Keratinocyte (primary cell): ENCODE measurements at regions not wholly inside any gene's neighbourhood (a gene's known extent, or its start where the extent isn't known, plus 50 kb on each side); places are given as distances from the start of the nearest gene placed in this dataset.
"Not testable (repeated sequence)": the region's sequence is repeated elsewhere in the genome, so short reads cannot be mapped to it uniquely, and the experiment has no call there.

Experiments
- DNase-seq: peaks from one replicate; pipeline ENCODE4 v3.0.0-alpha.2; 2011; ENCODE audit warnings: low read depth, missing footprints, low spot score
- FAIRE-seq: peaks from 2 replicates; lab custom pipeline; 2011; peaks lifted over from hg19 to GRCh38; lab: Jason Lieb, UNC
- H2AFZ ChIP-seq: 2 replicates; pipeline ENCODE4 v1.6.0; 2012; ENCODE audit warnings: low read length, control low read depth, inconsistent platforms; ENCODE audit not compliant: control insufficient read depth
- H3K27ac ChIP-seq: 2 replicates; pipeline ENCODE4 v1.5.1; 2011; ENCODE audit warnings: low read length; ENCODE audit not compliant: control insufficient read depth, insufficient read depth
- H3K27me3 ChIP-seq: 3 replicates; pipeline ENCODE4 v1.6.0; 2011; ENCODE audit warnings: low read length; ENCODE audit not compliant: control insufficient read depth, insufficient read depth; ENCODE audit errors: extremely low read depth
- H3K36me3 ChIP-seq, 2 experiments: 2 replicates in 1 of 2; 3 replicates in 1 of 2; pipeline ENCODE4 v1.5.1; 2011; ENCODE audit warnings: low read length in 2 of 2, mild to moderate bottlenecking in 1 of 2; ENCODE audit not compliant: control insufficient read depth in 2 of 2, insufficient read depth in 2 of 2; ENCODE audit errors: extremely low read depth in 1 of 2
- H3K4me1 ChIP-seq: 3 replicates; pipeline ENCODE4 v1.5.1; 2011; ENCODE audit warnings: low read length; ENCODE audit not compliant: control insufficient read depth, insufficient read depth; ENCODE audit errors: extremely low read depth
- H3K4me2 ChIP-seq: 3 replicates; pipeline ENCODE4 v1.6.0; 2011; ENCODE audit warnings: low read depth, low read length; ENCODE audit not compliant: control insufficient read depth, insufficient read depth; ENCODE audit errors: extremely low read depth
- H3K4me3 ChIP-seq, 3 experiments: fragments of 200-600 bp in 1 of 3; sonication (generic) in 1 of 3; 2 replicates in 2 of 3; 3 replicates in 1 of 3; pipeline ENCODE4 v1.5.1; 2011 to 2016; ENCODE audit warnings: low read length in 3 of 3, mild to moderate bottlenecking in 3 of 3, control low read depth in 2 of 3, inconsistent platforms in 1 of 3, low read depth in 1 of 3, mixed read lengths in 1 of 3, mixed run types in 1 of 3, moderate library complexity in 1 of 3; ENCODE audit not compliant: control insufficient read depth in 2 of 3, insufficient read depth in 2 of 3; ENCODE audit errors: extremely low read depth in 1 of 3
- H3K79me2 ChIP-seq: 2 replicates; pipeline ENCODE4 v1.6.0; 2012; ENCODE audit warnings: low read length; ENCODE audit not compliant: control insufficient read depth, insufficient read depth
- H3K9ac ChIP-seq: 3 replicates; pipeline ENCODE4 v1.6.0; 2011; ENCODE audit warnings: low read length; ENCODE audit not compliant: control insufficient read depth, insufficient read depth; ENCODE audit errors: extremely low read depth
- H3K9me1 ChIP-seq: 3 replicates; pipeline ENCODE4 v1.6.0; 2011; ENCODE audit warnings: low read length; ENCODE audit not compliant: control insufficient read depth, insufficient read depth; ENCODE audit errors: extremely low read depth
- H3K9me3 ChIP-seq: 2 replicates; pipeline ENCODE4 v1.5.1; 2012; ENCODE audit warnings: low read depth, low read length; ENCODE audit not compliant: control insufficient read depth
- H4K20me1 ChIP-seq: 3 replicates; pipeline ENCODE4 v1.6.0; 2011; ENCODE audit warnings: low read length; ENCODE audit not compliant: control insufficient read depth, insufficient read depth; ENCODE audit errors: extremely low read depth
- CTCF ChIP-seq, 3 experiments: IDR thresholded peaks in 1 of 3; conservative IDR thresholded peaks in 1 of 3; optimal IDR thresholded peaks in 1 of 3; 2 replicates in 2 of 3; 3 replicates in 1 of 3; pipeline versions ENCODE3 to v1.5.1; 2011; ENCODE audit warnings: low read length in 3 of 3, mild to moderate bottlenecking in 3 of 3, moderate library complexity in 2 of 3, control low read depth in 1 of 3, inconsistent platforms in 1 of 3; ENCODE audit not compliant: insufficient read depth in 2 of 3; ENCODE audit errors: extremely low read depth in 1 of 3
- EZH2 ChIP-seq: IDR thresholded peaks from one replicate; pipeline ENCODE4 v1.6.1; 2012; ENCODE audit warnings: inconsistent platforms, mild to moderate bottlenecking, low read length, moderate library complexity
- dilution Hi-C: fragments of 300-500 bp; cut with MboI; formaldehyde crosslinking; loops from one replicate; pipeline ENCODE4 v1.7.0; 2020; ENCODE audit warnings: low sequenced_read_pairs; ENCODE audit not compliant: extremely low pct_ligation_motif_present

- Histone ChIP-seq H4K20me1 (no peaks in the 10 kb centered on the region), H3K9ac (no peak overlapping the region), H3K27me3 (no peaks in the 10 kb centered on the region), H3K9me1 (no peaks in the 10 kb centered on the region), H2AFZ (no peak overlapping the region), H3K79me2 (no peaks in the 10 kb centered on the region), H3K27ac (no peak overlapping the region), H3K9me3 (no peaks in the 10 kb centered on the region), H3K36me3 (no peaks in the 10 kb centered on the region), H3K4me3 (no peak overlapping the region), H3K4me1 (no peaks in the 10 kb centered on the region), H3K4me2 (no peak overlapping the region)
- dilution Hi-C loops: no loop called here
- DNase-seq: no peak
- no peak for FAIRE-seq
- TF ChIP-seq EZH2 (no peak), CTCF (optimal IDR thresholded peaks at IDR 0.05 in 1 of 3, IDR thresholded peaks at IDR 0.05 in 1 of 3, conservative IDR thresholded peaks at IDR 0.05 in 1 of 3; ENCODE audit: extremely low read depth in 1 of 3, insufficient read depth in 2 of 3, low read length in 3 of 3) (no peak)
These were observed 53.9 kb upstream of the HABP2 start for GRCh38 chr10:113498997-113499396.

- no peak overlapping the region for H2AFZ ChIP-seq
- H3K27me3 ChIP-seq: no peaks in the 10 kb centered on the region
- no peaks in the 10 kb centered on the region for H3K9me3 ChIP-seq
- TF ChIP-seq EZH2 (no peak), CTCF (optimal IDR thresholded peaks at IDR 0.05 in 1 of 3, IDR thresholded peaks at IDR 0.05 in 1 of 3, conservative IDR thresholded peaks at IDR 0.05 in 1 of 3; ENCODE audit: extremely low read depth in 1 of 3, insufficient read depth in 2 of 3, low read length in 3 of 3) (no peak)
- H3K9me1 ChIP-seq: no peaks in the 10 kb centered on the region
- no peak overlapping the region for H3K4me3 ChIP-seq
- dilution Hi-C loops: no loop called here
- no peaks in the 10 kb centered on the region for H4K20me1 ChIP-seq
- no peak overlapping the region for H3K4me2 ChIP-seq
- FAIRE-seq: no peak
- H3K4me1 ChIP-seq: no peaks in the 10 kb centered on the region
- H3K79me2 ChIP-seq: no peaks in the 10 kb centered on the region
- no peak for DNase-seq
- H3K9ac ChIP-seq: no peak overlapping the region
- no peaks in the 10 kb centered on the region for H3K36me3 ChIP-seq
- no peak overlapping the region for H3K27ac ChIP-seq
These were observed 53.0 kb upstream of the HABP2 start for GRCh38 chr10:113499806-113500205.

GRCh38 chr10:113501031-113501430 is 51.8 kb upstream of the HABP2 start:
- H3K79me2 ChIP-seq, H3K9ac ChIP-seq, H3K4me2 ChIP-seq, H3K9me3 ChIP-seq, DNase-seq, H3K9me1 ChIP-seq, H3K4me1 ChIP-seq, FAIRE-seq, H2AFZ ChIP-seq, H3K36me3 ChIP-seq, H3K27ac ChIP-seq, H3K4me3 ChIP-seq, H4K20me1 ChIP-seq, dilution Hi-C loops, H3K27me3 ChIP-seq: not testable (repeated sequence)
